ENCODE measurements at regions not wholly inside any gene's neighbourhood (a gene's known extent, or its start where the extent isn't known, plus 50 kb on each side); places are given as distances from the start of the nearest gene placed in this dataset.

GRCh38 chr6:163776196-163776905 is 361.8 kb downstream of the QKI start:
- H3K9me3 ChIP-seq (replicated peaks in 1 of 11) = no peaks in the 10 kb centered on the region
- no peaks in the 10 kb centered on the region for H3K27me3 ChIP-seq
- H3K4me2 ChIP-seq = no peak overlapping the region
- H3K4me1 ChIP-seq = no peaks in the 10 kb centered on the region
- H3K4me3 ChIP-seq = no peak overlapping the region
- H3K9ac ChIP-seq = no peak overlapping the region
- no peak overlapping the region for H3K27ac ChIP-seq
- no peaks in the 10 kb centered on the region for H3K36me3 ChIP-seq
- no peaks in the 10 kb centered on the region for H4K20me1 ChIP-seq
- TF ChIP-seq Cebpa-rat (IDR thresholded peaks at IDR 0.05) = no peak

- Histone ChIP-seq H3K4me2 (no peak overlapping the region), H3K9me3 (replicated peaks in 1 of 11) (no peaks in the 10 kb centered on the region), H3K27me3 (no peaks in the 10 kb centered on the region), H3K9ac (no peak overlapping the region), H3K4me1 (no peaks in the 10 kb centered on the region), H3K27ac (no peak overlapping the region), H4K20me1 (no peaks in the 10 kb centered on the region), H3K36me3 (no peaks in the 10 kb centered on the region), H3K4me3 (no peak overlapping the region)
- no peak for TF ChIP-seq Cebpa-rat (IDR thresholded peaks at IDR 0.05)
Measured at GRCh38 chr6:163775313-163775712, 360.8 kb downstream of the QKI start.

DNA sequence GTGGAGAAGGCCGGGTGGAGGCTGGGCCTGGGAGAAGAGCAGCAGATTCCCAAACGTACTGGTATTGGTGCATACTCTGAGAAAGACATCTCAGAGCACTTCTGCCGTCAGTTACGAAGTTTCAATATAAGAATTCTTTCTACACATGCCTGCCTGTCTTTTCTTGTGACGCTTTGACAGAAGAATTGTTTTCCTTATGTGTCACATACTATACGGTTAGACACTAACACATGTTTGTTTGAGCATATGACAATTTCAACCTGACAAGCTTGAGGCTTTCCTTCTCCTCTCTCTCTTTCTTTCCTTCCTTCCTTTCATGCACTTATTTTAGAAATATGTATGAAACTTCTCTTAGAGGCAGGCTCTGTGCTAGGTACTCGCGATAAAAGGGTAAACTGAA is 360.0 kb downstream of the QKI start:
- Histone ChIP-seq H3K27me3 (no peaks in the 10 kb centered on the region), H3K36me3 (no peaks in the 10 kb centered on the region), H3K4me1 (no peaks in the 10 kb centered on the region), H3K9ac (no peak overlapping the region), H3K9me3 (replicated peaks in 1 of 11) (no peaks in the 10 kb centered on the region), H3K27ac (no peak overlapping the region), H4K20me1 (no peaks in the 10 kb centered on the region), H3K4me2 (no peak overlapping the region), H3K4me3 (no peak overlapping the region)
- TF ChIP-seq Cebpa-rat (IDR thresholded peaks at IDR 0.05) = no peak

DNA sequence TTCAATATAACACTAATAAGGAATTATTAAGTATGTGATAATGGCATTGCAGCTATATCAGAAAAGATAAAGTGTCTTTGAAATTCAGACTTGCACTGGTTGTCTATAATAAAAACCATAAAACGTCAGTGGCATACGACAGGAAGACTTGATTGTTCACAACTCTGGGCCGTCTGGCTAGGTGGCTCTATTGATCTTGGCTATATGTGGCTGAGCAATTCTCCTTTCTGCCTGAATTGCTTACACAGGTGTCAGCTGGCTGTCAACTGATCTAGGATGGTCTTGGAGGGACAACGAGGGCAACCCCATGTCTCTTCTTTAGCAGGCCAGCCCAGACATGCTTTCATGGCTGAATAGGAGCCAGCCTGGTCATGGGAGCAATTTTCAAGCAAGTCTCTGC is 359.1 kb downstream of the QKI start:
- TF ChIP-seq Cebpa-rat (IDR thresholded peaks at IDR 0.05) = no peak
- no peak overlapping the region for H3K4me3 ChIP-seq
- no peaks in the 10 kb centered on the region for H3K4me1 ChIP-seq
- no peak overlapping the region for H3K27ac ChIP-seq
- no peak overlapping the region for H3K4me2 ChIP-seq
- H3K9ac ChIP-seq = no peak overlapping the region
- H3K9me3 ChIP-seq (replicated peaks in 1 of 11) = no peaks in the 10 kb centered on the region
- no peaks in the 10 kb centered on the region for H4K20me1 ChIP-seq
- no peaks in the 10 kb centered on the region for H3K27me3 ChIP-seq
- H3K36me3 ChIP-seq = no peaks in the 10 kb centered on the region

DNA sequence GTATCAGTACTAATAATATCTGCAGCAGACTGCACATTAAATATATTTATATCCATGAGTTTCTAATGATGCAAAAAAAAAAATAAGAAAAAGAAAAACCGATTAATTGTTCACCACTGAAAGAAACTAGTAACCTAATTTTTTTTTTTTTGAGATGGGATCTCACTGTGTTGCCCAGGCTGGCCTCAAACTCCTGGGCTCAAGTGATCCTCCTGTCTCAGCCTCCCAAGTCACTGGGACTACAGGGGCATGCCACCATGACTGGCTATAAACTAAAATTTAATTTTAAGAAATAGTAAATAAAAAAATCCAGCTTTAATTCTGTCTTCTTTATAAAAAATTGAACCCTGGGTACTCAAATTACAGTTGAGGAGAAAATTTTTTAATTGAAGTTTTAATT is 358.2 kb downstream of the QKI start:
- Histone ChIP-seq H3K9ac (no peak overlapping the region), H3K4me3 (no peak overlapping the region), H3K27ac (no peak overlapping the region), H3K27me3 (no peaks in the 10 kb centered on the region), H3K36me3 (no peaks in the 10 kb centered on the region), H4K20me1 (no peaks in the 10 kb centered on the region), H3K4me1 (no peaks in the 10 kb centered on the region), H3K9me3 (replicated peaks in 1 of 11) (no peaks in the 10 kb centered on the region), H3K4me2 (no peak overlapping the region)
- TF ChIP-seq Cebpa-rat (IDR thresholded peaks at IDR 0.05) = no peak

- Histone ChIP-seq H3K9me3 (replicated peaks in 1 of 11) (no peaks in the 10 kb centered on the region), H3K27me3 (no peaks in the 10 kb centered on the region), H3K27ac (no peak overlapping the region), H3K4me1 (peaks cover 0 to 4% (median 0%) of the 10 kb centered on the region in 10 experiments; a peak in 6 of 20 replicates), H3K4me3 (no peak overlapping the region), H3K4me2 (no peak overlapping the region), H4K20me1 (no peaks in the 10 kb centered on the region), H3K36me3 (no peaks in the 10 kb centered on the region), H3K9ac (no peak overlapping the region)
- no peak for TF ChIP-seq Cebpa-rat (IDR thresholded peaks at IDR 0.05)
Measured at GRCh38 chr6:163771180-163771579, 356.7 kb downstream of the QKI start.

DNA sequence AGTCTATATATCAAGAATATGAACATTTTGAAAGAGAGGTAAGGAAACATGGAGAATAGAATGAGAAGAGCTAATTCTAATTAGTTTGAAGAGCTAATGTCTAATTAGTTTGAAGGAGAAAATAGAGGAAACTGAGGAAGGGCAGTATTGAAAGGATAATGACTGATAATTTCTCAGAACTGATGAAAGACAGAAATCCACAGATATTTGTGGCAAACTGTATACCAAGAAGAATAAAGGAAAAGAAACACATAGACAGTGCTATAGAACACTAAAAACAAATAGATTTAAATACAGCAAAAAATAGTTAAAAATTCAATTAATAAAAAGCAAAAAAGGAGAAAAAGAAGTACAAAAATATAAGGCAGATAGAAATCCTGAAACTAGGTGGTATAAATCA is 354.4 kb downstream of the QKI start:
- Histone ChIP-seq H3K9ac (no peak overlapping the region), H3K4me3 (no peak overlapping the region), H3K9me3 (replicated peaks in 1 of 11) (no peaks in the 10 kb centered on the region), H3K36me3 (no peaks in the 10 kb centered on the region), H3K4me2 (no peak overlapping the region), H3K4me1 (peaks cover 11 to 23% (median 13%) of the 10 kb centered on the region in 10 experiments), H3K27me3 (no peaks in the 10 kb centered on the region), H3K27ac (no peak overlapping the region), H4K20me1 (no peaks in the 10 kb centered on the region)
- no peak for TF ChIP-seq Cebpa-rat (IDR thresholded peaks at IDR 0.05)

- Histone ChIP-seq H3K4me1 (peaks cover 11 to 23% (median 14%) of the 10 kb centered on the region in 10 experiments), H3K36me3 (no peaks in the 10 kb centered on the region), H3K9ac (no peak overlapping the region), H3K4me3 (no peak overlapping the region), H3K27me3 (no peaks in the 10 kb centered on the region), H4K20me1 (no peaks in the 10 kb centered on the region), H3K9me3 (replicated peaks in 1 of 11) (peaks cover 0 to 3% (median 0%) of the 10 kb centered on the region in 11 experiments; a peak in 1 of 22 replicates), H3K4me2 (no peak overlapping the region), H3K27ac (no peak overlapping the region)
- no peak for TF ChIP-seq Cebpa-rat (IDR thresholded peaks at IDR 0.05)
Measured at GRCh38 chr6:163766936-163767335, 352.4 kb downstream of the QKI start.

- H4K20me1 ChIP-seq = no peaks in the 10 kb centered on the region
- H3K9ac ChIP-seq = no peak overlapping the region
- peaks cover 0 to 7% (median 0%) of the 10 kb centered on the region in 11 experiments; a peak in 1 of 22 replicates for H3K9me3 ChIP-seq (replicated peaks in 1 of 11)
- H3K27ac ChIP-seq = no peak overlapping the region
- H3K4me3 ChIP-seq = no peak overlapping the region
- H3K27me3 ChIP-seq = no peaks in the 10 kb centered on the region
- H3K36me3 ChIP-seq = no peaks in the 10 kb centered on the region
- no peak for TF ChIP-seq Cebpa-rat (IDR thresholded peaks at IDR 0.05)
- H3K4me1 ChIP-seq = peaks cover 11 to 23% (median 14%) of the 10 kb centered on the region in 10 experiments
- peak overlapping the region in 5 of 11 experiments; percentile 38 to 74 (median 63); a peak in 8 of 22 replicates for H3K4me2 ChIP-seq
Measured at GRCh38 chr6:163765335-163765734, 350.8 kb downstream of the QKI start.

- Histone ChIP-seq H3K4me2 (peak overlapping the region; percentile 21 to 74 (median 52)), H3K4me1 (peaks cover 11 to 24% (median 14%) of the 10 kb centered on the region in 10 experiments), H3K27ac (no peak overlapping the region), H3K4me3 (no peak overlapping the region), H3K9ac (no peak overlapping the region), H3K9me3 (replicated peaks in 1 of 11) (peaks cover 0 to 10% (median 0%) of the 10 kb centered on the region in 11 experiments; a peak in 4 of 22 replicates), H3K36me3 (no peaks in the 10 kb centered on the region), H3K27me3 (no peaks in the 10 kb centered on the region), H4K20me1 (no peaks in the 10 kb centered on the region)
- TF ChIP-seq Cebpa-rat (IDR thresholded peaks at IDR 0.05) = no peak
Measured at GRCh38 chr6:163764565-163764964, 350.0 kb downstream of the QKI start.

Measured in BLaER1 treated with 17β-estradiol and CSF1 and Interleukin-3, amounts not matched to agents 10 nM and 100 nM (cell line).